Trophoblast cell (in vitro differentiated cells and primary cell): ENCODE measurements at regions not wholly inside any gene's neighbourhood (a gene's known extent, or its start where the extent isn't known, plus 50 kb on each side); places are given as distances from the start of the nearest gene placed in this dataset.

Source experiments
- DNase-seq, 2 donors: peaks; one replicate each; pipeline ENCODE4 v3.0.0-alpha.2; 2016
- H2AFZ ChIP-seq: 2 replicates; pipeline ENCODE4 v1.6.1; 2013; ENCODE audit warnings: low read length, moderate library complexity, mild to moderate bottlenecking; ENCODE audit not compliant: insufficient read depth, poor library complexity
- H2AK5ac ChIP-seq: 2 replicates; pipeline ENCODE4 v1.6.1; 2013; ENCODE audit warnings: mild to moderate bottlenecking, low read length
- H2BK120ac ChIP-seq: 2 replicates; pipeline ENCODE4 v1.6.1; 2013; ENCODE audit warnings: low read length, mild to moderate bottlenecking, moderate library complexity; ENCODE audit not compliant: insufficient read depth, poor library complexity
- H2BK12ac ChIP-seq: 2 replicates; pipeline ENCODE4 v1.6.1; 2013; ENCODE audit warnings: mild to moderate bottlenecking, low read length, moderate library complexity
- H2BK5ac ChIP-seq: 2 replicates; pipeline ENCODE4 v1.6.1; 2013; ENCODE audit warnings: low read length, low read depth, moderate library complexity, mild to moderate bottlenecking; ENCODE audit not compliant: poor library complexity
- H3K14ac ChIP-seq: 2 replicates; pipeline ENCODE4 v1.6.1; 2013; ENCODE audit warnings: mild to moderate bottlenecking, low read length
- H3K18ac ChIP-seq: 2 replicates; pipeline ENCODE4 v1.6.1; 2013; ENCODE audit warnings: mild to moderate bottlenecking, low read length
- H3K23ac ChIP-seq: 2 replicates; pipeline ENCODE4 v1.6.1; 2013; ENCODE audit warnings: low read length
- H3K27ac ChIP-seq: 2 replicates; pipeline ENCODE4 v1.5.1; 2013; ENCODE audit warnings: low read depth, mild to moderate bottlenecking, inconsistent platforms, low read length, moderate library complexity
- H3K27me3 ChIP-seq: 2 replicates; pipeline ENCODE4 v1.6.1; 2013; ENCODE audit warnings: inconsistent platforms, mild to moderate bottlenecking, low read length, moderate library complexity; ENCODE audit not compliant: insufficient read depth
- H3K36me3 ChIP-seq, 2 experiments: 1 replicate in 1 of 2; 2 replicates in 1 of 2; pipeline ENCODE4 v1.6.1; 2013; ENCODE audit warnings: low read length in 2 of 2, mild to moderate bottlenecking in 2 of 2, moderate library complexity in 1 of 2; ENCODE audit not compliant: insufficient read depth in 2 of 2, control insufficient read depth in 1 of 2
- H3K4ac ChIP-seq: 2 replicates; pipeline ENCODE4 v1.6.1; 2013; ENCODE audit warnings: low read depth, mild to moderate bottlenecking, low read length, moderate library complexity
- H3K4me1 ChIP-seq, 2 experiments: 1 replicate in 1 of 2; 2 replicates in 1 of 2; pipeline ENCODE4 v1.6.1; 2013; ENCODE audit warnings: low read length in 2 of 2, mild to moderate bottlenecking in 2 of 2, moderate library complexity in 1 of 2; ENCODE audit not compliant: insufficient read depth in 2 of 2, control insufficient read depth in 1 of 2
- H3K4me2 ChIP-seq: 2 replicates; pipeline ENCODE4 v1.6.1; 2013; ENCODE audit warnings: inconsistent platforms, mild to moderate bottlenecking, low read length, moderate library complexity
- H3K4me3 ChIP-seq: 2 replicates; pipeline ENCODE4 v1.5.1; 2013; ENCODE audit warnings: mild to moderate bottlenecking, low read depth, low read length, inconsistent platforms
- H3K79me1 ChIP-seq: one replicate; pipeline ENCODE4 v1.6.1; 2013; ENCODE audit warnings: low read length
- H3K79me2 ChIP-seq: 2 replicates; pipeline ENCODE4 v1.6.1; 2013; ENCODE audit warnings: low read length, mild to moderate bottlenecking; ENCODE audit not compliant: control insufficient read depth, insufficient read depth, poor library complexity
- H3K9ac ChIP-seq: 2 replicates; pipeline ENCODE4 v1.6.1; 2013; ENCODE audit warnings: mild to moderate bottlenecking, low read length
- H3K9me3 ChIP-seq: 2 replicates; pipeline ENCODE4 v1.6.1; 2013; ENCODE audit warnings: low read depth, mild to moderate bottlenecking, control low read depth, inconsistent platforms, low read length; ENCODE audit not compliant: insufficient read depth
- H4K12ac ChIP-seq: 2 replicates; pipeline ENCODE4 v1.6.1; 2013; ENCODE audit warnings: low read depth, mild to moderate bottlenecking, low read length, moderate library complexity
- H4K8ac ChIP-seq: 2 replicates; pipeline ENCODE4 v1.6.1; 2013; ENCODE audit warnings: low read depth, mild to moderate bottlenecking, low read length, moderate library complexity
- H4K91ac ChIP-seq: one replicate; pipeline ENCODE4 v1.6.1; 2013; ENCODE audit warnings: low read depth, mild to moderate bottlenecking, low read length, moderate library complexity
- WGBS: extraction: QIAGEN DNeasy Blood & Tissue Kit; methylation state at CpG from one replicate; pipeline ENCODE4 v1.1.7; 2013; ENCODE audit warnings: missing lambda C conversion rate; ENCODE audit not compliant: insufficient read length, insufficient coverage; ENCODE audit errors: extremely low coverage; 5-methylcytosine and 5-hydroxymethylcytosine counted together

DNA sequence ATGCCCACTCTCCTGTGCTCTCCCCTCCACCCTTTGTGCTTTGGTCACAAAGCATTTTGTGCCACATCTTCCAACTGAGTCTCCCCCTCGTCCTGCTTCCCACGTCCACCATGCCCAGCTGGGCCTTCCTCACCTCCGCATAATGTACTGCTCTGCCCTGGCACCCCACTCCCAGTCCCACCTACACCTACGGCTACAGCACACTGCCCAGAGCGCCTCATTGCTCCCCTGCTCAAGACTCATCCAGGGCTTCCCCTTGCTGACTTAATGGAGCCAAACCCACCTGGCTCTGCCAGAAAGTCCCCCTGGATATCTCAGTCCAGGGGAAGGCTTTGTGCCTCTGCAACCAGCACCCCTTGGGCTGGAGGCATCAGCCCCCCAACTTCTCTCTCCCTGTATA lies 299.2 kb upstream of the ZMIZ1 start:
- no peak for DNase-seq
- Histone ChIP-seq H4K8ac (peak overlapping the region; percentile 80), H3K27me3 (no peaks in the 10 kb centered on the region), H3K18ac (peak overlapping the region; percentile 95), H3K4ac (peak overlapping the region; percentile 21), H2BK12ac (peak overlapping the region; percentile 90), H3K9me3 (no peaks in the 10 kb centered on the region), H3K27ac (peak overlapping the region; percentile 95), H2AK5ac (peak overlapping the region; percentile 83), H3K4me3 (no peak overlapping the region), H3K23ac (peak overlapping the region; percentile 33), H3K79me2 (peaks cover 8% of the 10 kb centered on the region), H3K4me2 (no peak overlapping the region), H3K36me3 (no peaks in the 10 kb centered on the region), H3K9ac (peak overlapping the region; percentile 25), H3K4me1 (peaks cover 29 to 35% of the 10 kb centered on the region in 2 experiments), H2BK120ac (peak overlapping the region; percentile 87), H2AFZ (no peak overlapping the region), H2BK5ac (peak overlapping the region; percentile 98), H3K79me1 (peaks cover 41% of the 10 kb centered on the region), H3K14ac (peak overlapping the region; percentile 77), H4K12ac (no peak overlapping the region), H4K91ac (peak overlapping the region; percentile 87)
- WGBS = no CpG with 5 or more reads among the region's 5 CpGs

DNA sequence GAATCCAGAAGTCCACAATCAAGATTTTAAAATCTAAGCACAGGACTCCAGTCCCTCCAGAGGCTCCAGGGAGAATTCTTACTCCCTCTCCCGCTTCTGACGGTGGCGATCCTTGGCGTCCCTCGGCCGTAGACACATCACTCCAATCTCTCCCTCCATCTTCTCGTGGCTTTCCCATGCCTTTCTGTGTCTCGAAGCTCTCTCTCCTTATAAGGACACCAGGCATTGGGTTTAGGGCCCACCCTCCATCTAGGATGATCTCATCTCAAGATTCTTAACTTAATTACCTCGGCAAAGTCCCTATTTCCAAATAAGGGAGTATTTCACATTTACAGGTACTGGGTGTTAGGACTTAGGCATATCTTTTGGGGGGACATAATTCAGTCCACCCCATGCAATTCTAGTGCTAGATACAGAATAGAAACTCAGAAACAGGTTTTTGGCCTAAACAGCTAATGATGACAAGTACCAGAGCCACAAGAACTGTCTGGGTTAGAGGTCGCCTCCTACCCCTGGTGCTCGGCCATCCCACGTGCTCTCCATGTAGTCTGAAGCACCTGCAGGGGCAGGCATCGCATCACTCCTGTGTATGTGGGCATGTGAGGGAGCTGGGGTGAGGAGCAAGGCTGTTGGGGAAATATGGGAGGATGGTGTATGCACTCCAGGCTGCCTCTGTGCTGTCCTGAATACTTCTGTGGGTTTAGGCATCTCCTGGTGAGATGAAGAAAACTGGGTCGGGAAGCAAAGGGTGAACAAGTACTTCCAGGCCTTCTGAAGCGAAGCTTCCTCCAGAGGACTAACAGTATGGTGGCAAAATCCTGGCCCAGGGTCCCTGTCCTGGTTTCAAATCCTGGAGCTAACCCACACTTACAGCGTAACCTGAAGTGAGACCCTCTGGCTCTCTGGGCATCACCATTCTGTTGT lies 298.3 kb upstream of the ZMIZ1 start:
- H3K14ac ChIP-seq = peak overlapping the region; percentile 12
- H3K27me3 ChIP-seq = no peaks in the 10 kb centered on the region
- peak overlapping the region; percentile 21 for H2AK5ac ChIP-seq
- H2BK120ac ChIP-seq = peak overlapping the region; percentile 23
- peak overlapping the region; percentile 74 for H4K91ac ChIP-seq
- no peak overlapping the region for H4K12ac ChIP-seq
- no peak overlapping the region for H3K4me2 ChIP-seq
- H3K27ac ChIP-seq = no peak overlapping the region
- no peak overlapping the region for H3K4ac ChIP-seq
- H3K79me2 ChIP-seq = peaks cover 8% of the 10 kb centered on the region
- H2BK12ac ChIP-seq = peak overlapping the region; percentile 84
- H3K4me3 ChIP-seq = no peak overlapping the region
- H3K9ac ChIP-seq = no peak overlapping the region
- H4K8ac ChIP-seq = peak overlapping the region; percentile 3
- no peak overlapping the region for H2AFZ ChIP-seq
- peak overlapping the region; percentile 10 for H3K18ac ChIP-seq
- H2BK5ac ChIP-seq = peak overlapping the region; percentile 56
- H3K23ac ChIP-seq = no peak overlapping the region
- no CpG with 5 or more reads among the region's 16 CpGs for WGBS
- peaks cover 35% of the 10 kb centered on the region for H3K79me1 ChIP-seq
- H3K4me1 ChIP-seq = peaks cover 29 to 41% of the 10 kb centered on the region in 2 experiments
- no peaks in the 10 kb centered on the region for H3K9me3 ChIP-seq
- no peaks in the 10 kb centered on the region for H3K36me3 ChIP-seq
- no peak for DNase-seq

DNA sequence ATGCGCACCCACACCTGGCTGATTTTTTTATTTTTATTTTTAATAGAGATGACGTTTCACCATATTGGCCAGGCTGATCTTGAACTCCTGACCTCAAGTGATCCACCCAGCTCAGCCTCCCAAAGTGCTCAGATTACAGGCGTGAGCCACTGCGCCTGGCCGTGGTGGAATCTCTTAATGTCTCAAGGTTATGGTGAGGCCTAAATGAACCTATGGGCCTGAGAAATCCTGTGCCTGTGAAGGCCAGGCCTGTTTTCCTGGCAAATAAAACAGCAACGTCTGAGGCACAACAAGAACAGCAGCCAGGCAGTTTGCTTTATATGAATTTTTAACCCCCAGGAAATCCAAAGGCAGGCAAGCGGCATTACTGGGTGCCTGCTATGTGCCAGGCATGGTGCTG lies 297.5 kb upstream of the ZMIZ1 start:
- H4K12ac ChIP-seq = no peak overlapping the region
- H3K14ac ChIP-seq = peak overlapping the region; percentile 5
- no peak overlapping the region for H3K4me2 ChIP-seq
- no peak overlapping the region for H2AFZ ChIP-seq
- peaks cover 26 to 34% of the 10 kb centered on the region in 2 experiments for H3K4me1 ChIP-seq
- no peak overlapping the region for H2BK5ac ChIP-seq
- no peak overlapping the region for H3K9ac ChIP-seq
- peaks cover 8% of the 10 kb centered on the region for H3K79me2 ChIP-seq
- no peaks in the 10 kb centered on the region for H3K9me3 ChIP-seq
- peak overlapping the region; percentile 55 for H2BK120ac ChIP-seq
- no CpG with 5 or more reads among the region's 7 CpGs for WGBS
- peak overlapping the region; percentile 13 for H2AK5ac ChIP-seq
- H3K4ac ChIP-seq = no peak overlapping the region
- peak overlapping the region; percentile 68 for H2BK12ac ChIP-seq
- H4K91ac ChIP-seq = peak overlapping the region; percentile 63
- H3K79me1 ChIP-seq = peaks cover 35% of the 10 kb centered on the region
- no peak overlapping the region for H3K23ac ChIP-seq
- H3K27me3 ChIP-seq = no peaks in the 10 kb centered on the region
- H3K36me3 ChIP-seq = no peaks in the 10 kb centered on the region
- no peak overlapping the region for H3K4me3 ChIP-seq
- H4K8ac ChIP-seq = no peak overlapping the region
- no peak overlapping the region for H3K18ac ChIP-seq
- no peak overlapping the region for H3K27ac ChIP-seq
- no peak for DNase-seq

DNA sequence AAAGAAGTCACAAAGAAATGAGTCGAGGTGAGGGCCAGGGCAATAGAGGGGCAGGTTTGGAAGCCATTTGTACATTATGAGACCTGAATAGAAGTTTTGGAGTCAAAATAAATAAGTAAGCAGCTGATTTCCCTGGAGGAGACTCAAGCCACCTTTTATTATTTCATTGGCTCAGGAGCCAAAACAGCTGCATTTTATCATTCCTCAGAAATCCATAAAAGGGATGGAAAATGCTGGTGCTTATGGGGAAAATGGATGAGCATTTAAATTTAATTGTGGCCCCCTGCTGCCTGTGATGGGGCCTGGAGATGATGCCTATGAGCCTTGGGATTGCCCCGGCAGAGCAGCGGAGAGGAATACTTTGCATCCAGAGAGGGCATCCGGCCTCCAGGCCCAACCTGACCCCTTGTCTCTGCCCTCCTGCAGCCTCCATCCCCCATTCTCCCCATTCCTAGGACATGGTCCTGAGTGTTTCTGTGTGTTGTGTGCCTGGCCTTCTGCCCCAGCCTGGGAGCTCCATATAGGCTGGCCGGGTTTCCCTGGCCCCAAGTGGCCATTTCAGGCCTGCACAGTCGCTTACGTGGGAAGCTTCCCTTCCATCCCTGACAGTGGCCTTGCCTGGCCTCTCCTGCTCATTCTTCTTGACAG lies 296.8 kb upstream of the ZMIZ1 start:
- Histone ChIP-seq H3K23ac (no peak overlapping the region), H3K36me3 (no peaks in the 10 kb centered on the region), H3K4me1 (peaks cover 24 to 32% of the 10 kb centered on the region in 2 experiments), H2AK5ac (peak overlapping the region; percentile 41), H3K79me2 (peaks cover 8% of the 10 kb centered on the region), H3K9me3 (no peaks in the 10 kb centered on the region), H2BK120ac (peak overlapping the region; percentile 55), H4K91ac (peak overlapping the region; percentile 41), H4K8ac (peak overlapping the region; percentile 15), H3K4ac (no peak overlapping the region), H3K79me1 (peaks cover 32% of the 10 kb centered on the region), H3K4me2 (no peak overlapping the region), H3K27me3 (no peaks in the 10 kb centered on the region), H3K27ac (no peak overlapping the region), H3K9ac (no peak overlapping the region), H3K18ac (no peak overlapping the region), H2AFZ (peak overlapping the region; percentile 25), H3K14ac (no peak overlapping the region), H2BK12ac (peak overlapping the region; percentile 68), H4K12ac (no peak overlapping the region), H2BK5ac (no peak overlapping the region), H3K4me3 (no peak overlapping the region)
- no CpG with 5 or more reads among the region's 7 CpGs for WGBS
- DNase-seq = no peak
